HEK293T (cell line): ENCODE measurements at regions not wholly inside any gene's neighbourhood (a gene's known extent, or its start where the extent isn't known, plus 50 kb on each side); places are given as distances from the start of the nearest gene placed in this dataset.

ENCODE experiments used
- ARNT ChIP-seq: fragments of 450-650 bp; IDR thresholded peaks from 2 replicates; pipeline ENCODE4 v1.6.1; 2017; ENCODE audit warnings: mild to moderate bottlenecking
- BHLHE40 ChIP-seq: fragments of 450-650 bp; IDR thresholded peaks from 2 replicates; pipeline ENCODE4 v1.6.1; 2016; ENCODE audit warnings: mild to moderate bottlenecking, moderate library complexity, borderline replicate concordance
- FOXA1 ChIP-seq: fragments of 450-650 bp; IDR thresholded peaks from 2 replicates; pipeline ENCODE4 v1.6.1; 2016; ENCODE audit warnings: mild to moderate bottlenecking
- FOXK2 ChIP-seq: fragments of 450-650 bp; IDR thresholded peaks from 2 replicates; pipeline ENCODE4 v1.6.1; 2016; ENCODE audit warnings: mild to moderate bottlenecking
- FOXM1 ChIP-seq: fragments of 450-650 bp; IDR thresholded peaks from 2 replicates; pipeline ENCODE4 v1.6.1; 2017; ENCODE audit warnings: mild to moderate bottlenecking, borderline replicate concordance
- LEF1 ChIP-seq: fragments of 450-650 bp; IDR thresholded peaks from 2 replicates; pipeline ENCODE4 v1.6.1; 2017; ENCODE audit warnings: mild to moderate bottlenecking, borderline replicate concordance
- NFRKB ChIP-seq: fragments of 450-650 bp; IDR thresholded peaks from 2 replicates; pipeline ENCODE4 v1.6.1; 2016; ENCODE audit warnings: mild to moderate bottlenecking, moderate library complexity
- PKNOX1 ChIP-seq: fragments of 450-650 bp; IDR thresholded peaks from 2 replicates; pipeline ENCODE4 v1.6.1; 2016
- SP1 ChIP-seq: fragments of 450-650 bp; IDR thresholded peaks from 2 replicates; pipeline ENCODE4 v1.6.1; 2017
- ZNF384 ChIP-seq: fragments of 450-650 bp; IDR thresholded peaks from 2 replicates; pipeline ENCODE4 v1.6.1; 2016

- TF ChIP-seq BHLHE40 (no peak), SP1 (no peak), PKNOX1 (no peak), FOXK2 (no peak), LEF1 (no peak), FOXM1 (no peak), ARNT (no peak), FOXA1 (no peak), NFRKB (no peak), ZNF384 (no peak)
These were observed 215.1 kb upstream of the HDX start for GRCh38 chrX:84717343-84717742.
